Posterior vena cava (tissue), 2 donors: ENCODE measurements at regions not wholly inside any gene's neighbourhood (a gene's known extent, or its start where the extent isn't known, plus 50 kb on each side); places are given as distances from the start of the nearest gene placed in this dataset.

ENCODE experiments used
- DNase-seq: peaks from one replicate; pipeline ENCODE4 v3.0.0-alpha.2; 2020; ENCODE audit warnings: low spot score
- intact Hi-C, 2 donors: fragments of 100-400 bp; cut with DNase I; formaldehyde crosslinking; loops; one replicate each; pipeline versions ENCODE4 v1.14.1 to v1.14.2; 2022 to 2023
- donor health status: DM: yes; HTN: yes; CAD: no.
- donor health status: DM: yes; HTN: yes; CAD: no.

- intact Hi-C loops: no loop called here
- no peak for DNase-seq
Observed at GRCh38 chr14:85257287-85257686, 272.7 kb upstream of the FLRT2 start.

- intact Hi-C loops: no loop called here
- no peak for DNase-seq
Observed at GRCh38 chr14:85263916-85264675, 265.8 kb upstream of the FLRT2 start.

- DNase-seq: no peak
- intact Hi-C loops: no loop called here
Observed at GRCh38 chr14:85273099-85273677, 256.8 kb upstream of the FLRT2 start.

GRCh38 chr14:85273952-85274351 is 256.0 kb upstream of the FLRT2 start:
- intact Hi-C loops: no loop called here

GRCh38 chr14:85276161-85276978 is 253.6 kb upstream of the FLRT2 start:
- intact Hi-C loops: no loop called here
- no peak for DNase-seq

More at GRCh38 chr14:85273952-85274351, 256.0 kb upstream of the FLRT2 start:
- no peak for DNase-seq

GRCh38 chr14:85276979-85277228 is 253.0 kb upstream of the FLRT2 start:
- intact Hi-C loops: no loop called here
- DNase-seq: no peak

- intact Hi-C loops: no loop called here
- DNase-seq: no peak
Observed at GRCh38 chr14:85279407-85279806, 250.5 kb upstream of the FLRT2 start.

- intact Hi-C loops: no loop called here
- DNase-seq: no peak
Observed at GRCh38 chr14:85280074-85280473, 249.9 kb upstream of the FLRT2 start.

- no peak for DNase-seq
- intact Hi-C loops: no loop called here
Observed at GRCh38 chr14:85281921-85282320, 248.0 kb upstream of the FLRT2 start.

GRCh38 chr14:85288041-85288440 is 241.9 kb upstream of the FLRT2 start:
- no peak for DNase-seq
- intact Hi-C loops: no loop called here

GRCh38 chr14:85291731-85292130 is 238.2 kb upstream of the FLRT2 start:
- DNase-seq: no peak
- intact Hi-C loops: loop anchor here in 1 of 2 donors (10.0 kb wide), 1 partner anchor 463 kb away; no protein-coding TSS in a partner anchor

GRCh38 chr14:85293612-85294234 is 236.2 kb upstream of the FLRT2 start:
- no peak for DNase-seq
- intact Hi-C loops: loop anchor here in 1 of 2 donors (10.0 kb wide), 1 partner anchor 461 kb away; no protein-coding TSS in a partner anchor

- intact Hi-C loops: loop anchor here in 1 of 2 donors (10.0 kb wide), 1 partner anchor 459 kb away; no protein-coding TSS in a partner anchor
- DNase-seq: no peak
Observed at GRCh38 chr14:85295318-85295717, 234.6 kb upstream of the FLRT2 start.

- no peak for DNase-seq
- intact Hi-C loops: loop anchor here in 1 of 2 donors (10.0 kb wide), 1 partner anchor 458 kb away; no protein-coding TSS in a partner anchor
Observed at GRCh38 chr14:85296456-85297210, 233.3 kb upstream of the FLRT2 start.

GRCh38 chr14:85300107-85300506 is 229.8 kb upstream of the FLRT2 start:
- intact Hi-C loops: no loop called here
- DNase-seq: no peak

GRCh38 chr14:85301506-85301905 is 228.4 kb upstream of the FLRT2 start:
- no peak for DNase-seq
- intact Hi-C loops: no loop called here

GRCh38 chr14:85306024-85306423 is 223.9 kb upstream of the FLRT2 start:
- intact Hi-C loops: no loop called here
- DNase-seq: no peak

GRCh38 chr14:85308531-85309300 is 221.2 kb upstream of the FLRT2 start:
- DNase-seq: no peak
- intact Hi-C loops: no loop called here
